Endothelial cell of umbilical vein (primary cell): ENCODE measurements at regions not wholly inside any gene's neighbourhood (a gene's known extent, or its start where the extent isn't known, plus 50 kb on each side); places are given as distances from the start of the nearest gene placed in this dataset.

Experiments used
- CTCF ChIP-seq, 2 donors: IDR thresholded peaks; 1 replicate in 1 of 2; 2 replicates in 1 of 2; pipeline ENCODE4 v1.5.1; 2011; ENCODE audit warnings: low read length in 2 of 2, mild to moderate bottlenecking in 2 of 2, moderate library complexity in 2 of 2, control low read depth in 1 of 2, inconsistent platforms in 1 of 2, low read depth in 1 of 2; ENCODE audit not compliant: insufficient read depth in 1 of 2; ENCODE audit errors: extremely low read depth in 1 of 2
- EZH2 ChIP-seq: IDR thresholded peaks from 2 replicates; pipeline ENCODE4 v1.6.1; 2012; ENCODE audit warnings: borderline replicate concordance, low read depth, mild to moderate bottlenecking, moderate library complexity, low read length, inconsistent platforms; ENCODE audit not compliant: severe bottlenecking
- FOS ChIP-seq: IDR thresholded peaks from 2 replicates; pipeline ENCODE4 v1.6.1; 2011; ENCODE audit warnings: mild to moderate bottlenecking, low read length, moderate library complexity, borderline replicate concordance; ENCODE audit not compliant: insufficient read depth
- GATA2 ChIP-seq: IDR thresholded peaks from 2 replicates; pipeline ENCODE4 v1.7.0; 2011; ENCODE audit warnings: low read depth, mild to moderate bottlenecking, moderate library complexity, mixed read lengths, low read length; ENCODE audit not compliant: insufficient read length, insufficient read depth
- MAX ChIP-seq: IDR thresholded peaks from 2 replicates; pipeline ENCODE4 v1.6.1; 2011; ENCODE audit not compliant: insufficient read depth, insufficient read length
- MYC ChIP-seq: IDR thresholded peaks from one replicate; pipeline ENCODE4 v1.6.1; 2011; ENCODE audit warnings: mild to moderate bottlenecking, low read depth, low read length
- POLR2A ChIP-seq: IDR thresholded peaks from 2 replicates; pipeline ENCODE4 v1.6.1; 2012; ENCODE audit warnings: low read depth, mild to moderate bottlenecking, control low read depth, low read length
- POLR2AphosphoS5 ChIP-seq: IDR thresholded peaks from 2 replicates; pipeline ENCODE4 v1.6.1; 2012; ENCODE audit warnings: low read depth, mild to moderate bottlenecking, control low read depth, low read length, moderate library complexity; ENCODE audit not compliant: insufficient read depth

- TF ChIP-seq CTCF (IDR thresholded peaks at IDR 0.05; ENCODE audit: extremely low read depth in 1 of 2, insufficient read depth in 1 of 2, low read depth in 1 of 2, low read length in 2 of 2) (no peak), POLR2AphosphoS5 (no peak), EZH2 (no peak), POLR2A (no peak), MAX (no peak), GATA2 (no peak), MYC (no peak), FOS (no peak)
Measured at GRCh38 chr1:219503604-219504003, 109.3 kb downstream of the ZC3H11B start.
